C4-2B (cell line): ENCODE measurements at regions not wholly inside any gene's neighbourhood (a gene's known extent, or its start where the extent isn't known, plus 50 kb on each side); places are given as distances from the start of the nearest gene placed in this dataset.
"Not testable (repeated sequence)": the region's sequence is repeated elsewhere in the genome, so short reads cannot be mapped to it uniquely, and the experiment has no call there.

Experiments
- ZFX ChIP-seq: fragments of 450-650 bp; IDR thresholded peaks from 2 replicates; pipeline ENCODE4 v1.6.1; 2017
- TF ChIP-seq, protein P1 (sequence below): fragments of 450-650 bp; conservative IDR thresholded peaks from 2 replicates; pipeline ENCODE4 v1.5.1; 2017; ENCODE audit warnings: mild to moderate bottlenecking

DNA sequence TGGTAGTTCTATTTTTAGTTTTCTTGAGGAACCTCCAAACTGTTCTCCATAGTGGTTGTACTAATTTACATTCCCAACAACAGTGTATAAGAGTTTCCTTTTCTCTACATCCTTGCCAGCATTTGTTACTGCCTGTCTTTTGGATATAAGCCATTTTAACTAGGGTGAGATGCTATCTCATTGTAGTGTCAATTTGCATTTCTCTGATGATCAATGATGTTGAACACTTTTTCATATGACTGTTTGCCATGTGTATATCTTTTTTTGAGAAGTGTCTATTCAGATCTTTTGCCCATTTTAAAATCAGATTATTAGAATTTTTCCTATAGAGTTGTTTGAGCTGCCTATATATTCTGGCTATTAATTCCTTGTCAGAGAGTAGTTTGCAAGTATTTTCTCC is 138.9 kb downstream of the MACROH2A1 start:
- TF ChIP-seq, protein P1, sequence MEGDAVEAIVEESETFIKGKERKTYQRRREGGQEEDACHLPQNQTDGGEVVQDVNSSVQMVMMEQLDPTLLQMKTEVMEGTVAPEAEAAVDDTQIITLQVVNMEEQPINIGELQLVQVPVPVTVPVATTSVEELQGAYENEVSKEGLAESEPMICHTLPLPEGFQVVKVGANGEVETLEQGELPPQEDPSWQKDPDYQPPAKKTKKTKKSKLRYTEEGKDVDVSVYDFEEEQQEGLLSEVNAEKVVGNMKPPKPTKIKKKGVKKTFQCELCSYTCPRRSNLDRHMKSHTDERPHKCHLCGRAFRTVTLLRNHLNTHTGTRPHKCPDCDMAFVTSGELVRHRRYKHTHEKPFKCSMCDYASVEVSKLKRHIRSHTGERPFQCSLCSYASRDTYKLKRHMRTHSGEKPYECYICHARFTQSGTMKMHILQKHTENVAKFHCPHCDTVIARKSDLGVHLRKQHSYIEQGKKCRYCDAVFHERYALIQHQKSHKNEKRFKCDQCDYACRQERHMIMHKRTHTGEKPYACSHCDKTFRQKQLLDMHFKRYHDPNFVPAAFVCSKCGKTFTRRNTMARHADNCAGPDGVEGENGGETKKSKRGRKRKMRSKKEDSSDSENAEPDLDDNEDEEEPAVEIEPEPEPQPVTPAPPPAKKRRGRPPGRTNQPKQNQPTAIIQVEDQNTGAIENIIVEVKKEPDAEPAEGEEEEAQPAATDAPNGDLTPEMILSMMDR = not testable (repeated sequence)
- TF ChIP-seq ZFX = not testable (repeated sequence)
